PC-3 (cell line): ENCODE measurements at regions not wholly inside any gene's neighbourhood (a gene's known extent, or its start where the extent isn't known, plus 50 kb on each side); places are given as distances from the start of the nearest gene placed in this dataset.

Source experiments
- ATAC-seq: fragments of 200-7000 bp; cut with Tn5 transposase; 2 replicates; pipeline ENCODE4 v1.9.1; 2020; ENCODE audit warnings: mild to moderate bottlenecking, moderate library complexity
- BruUV-seq: library from RNA; stranded (reverse); fragments of 400-500 nt; replicated peaks from 2 replicates; lab custom pipeline; 2021; lab: Mats Ljungman, UMichigan
- CTCF ChIA-PET: fragments of 300-600 bp; sonication (Branson Sonifier 250); formaldehyde crosslinking; loops from one replicate; lab custom pipeline; 2022; ENCODE audit warnings: antibody characterized with exemption; lab: Charles Lee
- POLR2A ChIA-PET: fragments of 300-600 bp; sonication (Branson Sonifier 250); formaldehyde crosslinking; loops from one replicate; lab custom pipeline; 2022; ENCODE audit warnings: antibody characterized with exemption; ENCODE audit not compliant: unreplicated experiment; lab: Charles Lee
- DNase-seq: peaks from one replicate; pipeline ENCODE4 v3.0.0-alpha.2; 2015
- H2AFZ ChIP-seq: fragments of 300-600 bp; sonication (generic); 2 replicates; pipeline ENCODE4 v1.6.0; 2016; ENCODE audit warnings: antibody characterized with exemption, low read length
- H3F3A ChIP-seq: fragments of 300-600 bp; sonication (generic); one replicate; pipeline ENCODE4 v1.6.0; 2017; ENCODE audit warnings: antibody characterized with exemption, low read length, control low read depth, mild to moderate bottlenecking; ENCODE audit not compliant: unreplicated experiment
- H3K27ac ChIP-seq: fragments of 300-600 bp; sonication (generic); 2 replicates; pipeline ENCODE4 v1.5.1; 2016; ENCODE audit warnings: mild to moderate bottlenecking, low read length
- H3K27me3 ChIP-seq: fragments of 300-600 bp; sonication (generic); 2 replicates; pipeline ENCODE4 v1.6.1; 2016; ENCODE audit warnings: low read length, mixed read lengths
- H3K36me3 ChIP-seq: fragments of 300-600 bp; sonication (generic); 2 replicates; pipeline ENCODE4 v1.6.1; 2016; ENCODE audit warnings: low read depth, mixed run types, low read length, mixed read lengths
- H3K4me1 ChIP-seq: fragments of 300-600 bp; sonication (generic); 2 replicates; pipeline ENCODE4 v1.5.1; 2016; ENCODE audit warnings: low read length; ENCODE audit not compliant: insufficient read depth
- H3K4me2 ChIP-seq: fragments of 300-600 bp; sonication (generic); 2 replicates; pipeline ENCODE4 v1.6.0; 2016; ENCODE audit warnings: low read length
- H3K4me3 ChIP-seq: fragments of 300-600 bp; sonication (generic); 2 replicates; pipeline ENCODE4 v1.5.1; 2016; ENCODE audit warnings: mild to moderate bottlenecking, low read length, mixed read lengths
- H3K79me2 ChIP-seq: fragments of 300-600 bp; sonication (generic); 2 replicates; pipeline ENCODE4 v1.6.1; 2017; ENCODE audit warnings: low read length, mixed read lengths
- H3K9ac ChIP-seq: fragments of 300-600 bp; sonication (generic); 2 replicates; pipeline ENCODE4 v1.6.0; 2016; ENCODE audit warnings: mild to moderate bottlenecking, low read length
- H3K9me2 ChIP-seq: fragments of 300-600 bp; sonication (generic); replicated peaks from 2 replicates; pipeline ENCODE4 v1.6.1; 2016; ENCODE audit warnings: mixed run types, low read length, mixed read lengths
- H3K9me3 ChIP-seq: fragments of 300-600 bp; sonication (generic); 2 replicates; pipeline ENCODE4 v1.6.1; 2016; ENCODE audit warnings: low read length, mixed read lengths
- H4K20me1 ChIP-seq: fragments of 300-600 bp; sonication (generic); 2 replicates; pipeline ENCODE4 v1.6.1; 2016; ENCODE audit warnings: low read length, mixed read lengths
- EZH2 ChIP-seq: fragments of 300-600 bp; sonication (generic); IDR thresholded peaks from one replicate; pipeline ENCODE4 v1.6.1; 2017; ENCODE audit warnings: antibody characterized with exemption, mild to moderate bottlenecking, low read length; ENCODE audit not compliant: unreplicated experiment
- EZH2phosphoT487 ChIP-seq: fragments of 300-600 bp; sonication (generic); IDR thresholded peaks from 2 replicates; pipeline ENCODE4 v1.6.1; 2018; ENCODE audit warnings: mild to moderate bottlenecking, antibody characterized with exemption, low read length, borderline replicate concordance
- intact Hi-C: fragments of 100-400 bp; cut with micrococcal nuclease; formaldehyde crosslinking; loops from 2 replicates; pipeline ENCODE4 v1.9.0; 2023
- TF ChIP-seq, protein P1 (sequence below): fragments of 300-600 bp; sonication (generic); conservative IDR thresholded peaks from 2 replicates; pipeline ENCODE4 v1.5.1; 2017; ENCODE audit warnings: antibody characterized with exemption, low read depth, mild to moderate bottlenecking, low read length

DNA sequence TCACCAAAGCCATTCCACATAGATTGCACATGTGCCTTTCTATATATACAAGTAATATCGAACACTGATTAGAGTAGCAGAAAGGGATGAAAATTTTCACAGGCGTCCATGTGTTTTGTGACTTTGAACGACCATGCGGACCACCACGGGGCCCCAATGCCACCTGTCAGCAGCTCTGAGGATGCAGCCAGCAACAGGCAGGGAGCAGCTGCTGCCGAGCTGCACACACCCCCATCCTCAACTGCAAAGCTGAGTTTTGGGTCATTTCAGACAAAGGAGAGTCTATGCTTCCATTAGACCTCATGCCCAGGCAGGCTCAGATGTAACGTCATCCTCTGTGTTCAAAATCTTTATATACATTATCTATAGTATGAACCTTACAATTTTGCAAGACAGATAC lies 503.8 kb downstream of the IRX1 start:
- Histone ChIP-seq H3K9ac (no peak overlapping the region), H3K4me1 (no peaks in the 10 kb centered on the region), H3K9me2 (no peaks in the 10 kb centered on the region), H3K36me3 (no peaks in the 10 kb centered on the region), H2AFZ (no peak overlapping the region), H3K9me3 (0 out of 2 replicates have a peak, but pooled peaks cover 6% of the 10 kb centered on the region), H3K4me3 (no peak overlapping the region), H3K4me2 (no peak overlapping the region), H3K27me3 (no peaks in the 10 kb centered on the region), H3K79me2 (no peaks in the 10 kb centered on the region), H4K20me1 (no peaks in the 10 kb centered on the region), H3K27ac (no peak overlapping the region), H3F3A (no peaks in the 10 kb centered on the region)
- TF ChIP-seq EZH2phosphoT487 = no peak
- TF ChIP-seq EZH2 = no peak
- TF ChIP-seq, protein P1, sequence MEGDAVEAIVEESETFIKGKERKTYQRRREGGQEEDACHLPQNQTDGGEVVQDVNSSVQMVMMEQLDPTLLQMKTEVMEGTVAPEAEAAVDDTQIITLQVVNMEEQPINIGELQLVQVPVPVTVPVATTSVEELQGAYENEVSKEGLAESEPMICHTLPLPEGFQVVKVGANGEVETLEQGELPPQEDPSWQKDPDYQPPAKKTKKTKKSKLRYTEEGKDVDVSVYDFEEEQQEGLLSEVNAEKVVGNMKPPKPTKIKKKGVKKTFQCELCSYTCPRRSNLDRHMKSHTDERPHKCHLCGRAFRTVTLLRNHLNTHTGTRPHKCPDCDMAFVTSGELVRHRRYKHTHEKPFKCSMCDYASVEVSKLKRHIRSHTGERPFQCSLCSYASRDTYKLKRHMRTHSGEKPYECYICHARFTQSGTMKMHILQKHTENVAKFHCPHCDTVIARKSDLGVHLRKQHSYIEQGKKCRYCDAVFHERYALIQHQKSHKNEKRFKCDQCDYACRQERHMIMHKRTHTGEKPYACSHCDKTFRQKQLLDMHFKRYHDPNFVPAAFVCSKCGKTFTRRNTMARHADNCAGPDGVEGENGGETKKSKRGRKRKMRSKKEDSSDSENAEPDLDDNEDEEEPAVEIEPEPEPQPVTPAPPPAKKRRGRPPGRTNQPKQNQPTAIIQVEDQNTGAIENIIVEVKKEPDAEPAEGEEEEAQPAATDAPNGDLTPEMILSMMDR = no peak
- DNase-seq (no peak), ATAC-seq (no peak)
- POLR2A ChIA-PET = no interaction called here
- no TSS peak for BruUV-seq
- CTCF ChIA-PET = no interaction called here
- intact Hi-C loops = no loop called here

DNA sequence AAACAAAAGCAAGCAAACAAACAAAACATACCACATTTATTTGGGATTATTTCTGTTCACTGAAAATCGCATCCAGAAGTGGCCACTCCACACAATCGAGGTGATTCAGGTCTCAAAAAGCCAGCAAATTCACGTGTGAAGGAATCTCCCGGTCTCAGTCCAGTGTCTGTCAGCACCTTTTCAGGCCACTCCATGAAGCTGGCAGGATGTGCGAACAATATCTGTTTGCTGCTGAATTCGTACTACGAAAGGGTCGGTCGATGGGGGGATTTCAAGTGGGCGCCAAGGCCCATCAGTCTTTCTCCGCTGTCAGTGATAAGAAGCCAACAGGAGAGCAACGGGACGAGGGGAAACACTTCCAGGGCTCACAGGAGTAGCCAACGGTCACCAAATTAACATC lies 505.1 kb downstream of the IRX1 start:
- Histone ChIP-seq H3K9ac (no peak overlapping the region), H2AFZ (no peak overlapping the region), H3K27me3 (no peaks in the 10 kb centered on the region), H3K36me3 (no peaks in the 10 kb centered on the region), H3K4me2 (no peak overlapping the region), H3K9me2 (no peaks in the 10 kb centered on the region), H3K79me2 (no peaks in the 10 kb centered on the region), H3K27ac (no peak overlapping the region), H3K4me3 (no peak overlapping the region), H3F3A (no peaks in the 10 kb centered on the region), H3K9me3 (0 out of 2 replicates have a peak, but pooled peaks cover 5% of the 10 kb centered on the region), H3K4me1 (no peaks in the 10 kb centered on the region), H4K20me1 (no peaks in the 10 kb centered on the region)
- intact Hi-C loops = no loop called here
- DNase-seq = no peak
- CTCF ChIA-PET = no interaction called here
- no TSS peak for BruUV-seq
- no peak for ATAC-seq
- TF ChIP-seq, protein P1 = no peak
- TF ChIP-seq EZH2 (no peak), EZH2phosphoT487 (no peak)
- POLR2A ChIA-PET = no interaction called here

DNA sequence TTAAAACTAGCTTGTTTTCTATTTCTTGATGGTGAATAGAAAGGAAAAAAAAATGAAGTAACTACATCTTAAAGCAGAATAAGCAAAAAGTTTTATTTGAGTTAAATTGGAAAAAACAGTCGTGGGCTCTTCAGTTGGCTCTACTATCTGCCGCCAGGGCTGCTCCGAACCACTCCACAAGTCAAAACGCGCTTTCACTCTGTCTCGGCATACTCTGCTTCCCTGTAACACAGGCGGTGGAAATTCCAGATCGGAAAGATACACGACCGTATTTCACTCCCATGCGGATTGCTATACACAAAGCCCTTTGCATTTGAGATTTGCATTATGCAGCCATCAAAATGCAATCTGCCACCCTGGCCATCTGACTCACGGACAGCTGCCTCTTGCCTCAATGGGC lies 505.6 kb downstream of the IRX1 start:
- Histone ChIP-seq H3K4me1 (no peaks in the 10 kb centered on the region), H3K36me3 (no peaks in the 10 kb centered on the region), H3K9me3 (0 out of 2 replicates have a peak, but pooled peaks cover 3% of the 10 kb centered on the region), H3K9me2 (no peaks in the 10 kb centered on the region), H2AFZ (no peak overlapping the region), H3K27ac (no peak overlapping the region), H3K4me3 (no peak overlapping the region), H4K20me1 (no peaks in the 10 kb centered on the region), H3K4me2 (no peak overlapping the region), H3K9ac (no peak overlapping the region), H3K27me3 (no peaks in the 10 kb centered on the region), H3F3A (no peaks in the 10 kb centered on the region), H3K79me2 (no peaks in the 10 kb centered on the region)
- no TSS peak for BruUV-seq
- ChIA-PET CTCF (no interaction called here), POLR2A (no interaction called here)
- no peak for TF ChIP-seq EZH2
- TF ChIP-seq EZH2phosphoT487 = no peak
- TF ChIP-seq, protein P1 = no peak
- DNase-seq (no peak), ATAC-seq (no peak)
- intact Hi-C loops = no loop called here
